Stimulated activated CD8-positive, alpha-beta memory T cell treated with anti-CD3 and anti-CD28 coated beads, Interleukin-12 subunit alpha, Interleukin-12 subunit beta, amount 100 ng/mL, for 4 hours (primary cell): ENCODE measurements at regions not wholly inside any gene's neighbourhood (a gene's known extent, or its start where the extent isn't known, plus 50 kb on each side); places are given as distances from the start of the nearest gene placed in this dataset.

ENCODE experiments used
- DNase-seq: peaks from one replicate; pipeline ENCODE4 v3.0.0-alpha.2; 2020; ENCODE audit warnings: low read depth

DNA sequence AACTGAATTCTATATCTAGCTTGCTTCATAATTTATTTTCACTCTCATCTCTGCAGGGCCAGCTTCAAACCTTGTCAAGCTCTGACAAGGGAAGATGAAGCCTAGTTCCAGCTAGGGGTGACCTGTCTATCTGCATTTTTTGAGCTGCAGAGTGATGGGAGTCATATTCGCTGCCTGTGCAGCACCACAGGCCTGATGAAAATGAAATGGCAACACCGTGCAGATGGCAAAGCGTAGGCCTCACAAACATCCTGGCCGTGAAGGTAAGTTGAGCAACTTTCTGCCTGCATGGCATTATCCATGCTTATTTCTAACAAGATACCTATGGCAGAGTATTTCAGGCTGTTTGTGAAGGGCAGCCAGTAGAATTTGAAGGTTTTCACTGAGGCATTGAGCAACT lies 86.4 kb upstream of the C1QTNF9B start:
- DNase-seq = no peak

DNA sequence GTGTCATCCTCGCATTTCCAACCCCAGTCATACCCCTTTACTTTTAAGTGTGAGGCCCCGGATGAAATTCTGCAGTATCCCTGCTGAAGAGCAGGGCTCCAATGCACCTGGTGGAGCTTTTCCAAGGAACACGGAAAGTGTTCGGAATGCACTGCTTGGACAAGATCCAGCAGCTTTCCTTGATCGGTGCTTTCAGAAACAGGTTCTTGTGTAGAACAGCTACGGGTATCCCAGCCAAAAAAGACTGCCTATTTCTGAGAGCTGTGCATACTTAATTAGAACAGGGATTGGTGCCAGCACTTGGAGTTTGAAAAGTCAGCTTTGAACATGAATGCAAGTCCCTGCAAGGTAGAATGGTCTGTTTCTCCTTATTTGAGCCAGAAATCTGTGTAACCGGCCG lies 87.2 kb upstream of the C1QTNF9B start:
- no peak for DNase-seq

DNA sequence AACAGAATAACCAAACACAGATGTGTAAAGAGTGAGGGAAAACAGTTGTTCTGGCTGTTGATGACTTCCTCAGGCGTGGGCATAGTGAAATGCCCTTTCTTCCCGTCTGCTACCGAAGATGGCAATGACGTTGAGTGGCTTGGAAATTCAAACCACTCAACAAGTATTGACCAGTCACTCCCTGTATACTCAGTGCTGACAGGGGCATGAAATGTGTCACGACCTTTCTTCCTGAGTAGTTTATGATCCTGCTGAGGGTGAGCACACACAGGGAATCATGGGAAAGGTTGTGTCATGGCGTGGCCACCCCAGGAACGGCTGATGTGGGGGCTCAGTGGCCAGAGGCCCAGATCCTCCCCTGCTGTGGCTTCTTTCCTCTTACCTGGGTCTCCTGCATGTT lies 87.8 kb upstream of the C1QTNF9B start:
- DNase-seq = no peak

DNA sequence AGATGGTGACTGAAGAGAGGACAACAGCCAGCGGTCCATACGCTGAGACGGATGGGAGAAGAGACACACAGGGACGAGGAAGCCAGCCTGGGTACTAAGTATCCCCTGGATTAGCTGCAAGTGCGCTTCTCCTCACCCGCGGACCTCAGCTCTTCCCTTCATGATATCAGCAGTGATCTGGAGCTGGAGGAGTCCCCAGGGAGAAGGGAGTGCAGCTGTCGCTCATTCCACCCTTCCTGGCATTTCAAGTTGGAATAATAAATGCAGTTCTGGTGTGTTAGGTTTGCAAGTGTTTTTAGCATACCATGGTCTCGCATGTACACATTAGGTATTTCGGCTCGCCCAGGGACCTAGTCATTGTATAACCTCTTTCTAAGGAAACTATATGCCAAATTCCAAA lies 88.5 kb upstream of the C1QTNF9B start:
- DNase-seq = no peak

- no peak for DNase-seq
Observed at GRCh38 chr13:23986619-23987018, 89.3 kb upstream of the C1QTNF9B start.

DNA sequence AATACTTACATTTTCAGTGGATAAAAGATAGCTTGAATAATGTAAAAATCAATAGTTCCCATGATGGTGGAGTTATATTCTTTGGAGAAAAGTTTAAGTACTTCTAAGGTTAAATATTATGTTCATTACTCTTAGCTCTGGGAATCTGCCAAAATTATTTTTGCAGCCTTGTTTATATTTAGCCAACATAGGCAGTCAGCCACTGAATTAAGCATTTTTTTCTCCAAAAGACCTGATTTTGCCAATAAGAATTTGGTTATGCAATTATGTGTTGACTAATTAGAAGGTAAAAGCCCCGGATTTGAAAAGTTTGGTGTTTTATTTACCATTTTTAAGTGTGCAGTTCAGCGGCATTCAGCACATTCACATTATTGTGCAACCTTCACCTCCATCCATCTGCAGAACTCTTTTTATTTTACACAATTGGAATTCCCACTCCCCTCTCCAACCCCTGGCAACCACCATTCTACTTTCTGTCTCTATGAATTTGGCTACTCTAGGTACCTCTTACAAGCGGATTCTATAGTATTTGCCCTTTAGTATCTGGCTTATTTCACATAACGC lies 90.1 kb upstream of the C1QTNF9B start:
- DNase-seq = no peak

- DNase-seq = no peak
Observed at GRCh38 chr13:23988546-23989122, 91.3 kb upstream of the C1QTNF9B start.

DNA sequence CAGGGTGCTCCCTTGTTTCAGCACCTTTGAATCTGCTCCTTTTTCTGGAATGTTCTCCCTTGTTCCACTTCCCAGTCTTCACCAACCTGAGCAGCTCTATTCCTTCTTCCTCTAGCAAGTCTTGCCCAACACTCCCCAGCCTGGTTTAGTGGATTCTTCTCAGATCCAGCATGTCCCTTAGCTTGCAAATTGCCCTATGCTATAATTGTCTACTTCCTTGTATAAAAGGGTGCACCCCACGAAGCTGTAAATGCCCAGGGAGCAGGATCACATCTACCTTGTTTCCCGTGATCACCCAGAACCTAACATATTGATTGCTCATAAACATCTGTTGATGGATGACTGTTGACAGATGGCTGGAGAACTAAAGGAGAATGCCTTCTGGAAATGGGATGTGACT lies 93.2 kb upstream of the C1QTNF9B start:
- no peak for DNase-seq

- DNase-seq = no peak
Observed at GRCh38 chr13:23991119-23991518, 93.8 kb upstream of the C1QTNF9B start.

DNA sequence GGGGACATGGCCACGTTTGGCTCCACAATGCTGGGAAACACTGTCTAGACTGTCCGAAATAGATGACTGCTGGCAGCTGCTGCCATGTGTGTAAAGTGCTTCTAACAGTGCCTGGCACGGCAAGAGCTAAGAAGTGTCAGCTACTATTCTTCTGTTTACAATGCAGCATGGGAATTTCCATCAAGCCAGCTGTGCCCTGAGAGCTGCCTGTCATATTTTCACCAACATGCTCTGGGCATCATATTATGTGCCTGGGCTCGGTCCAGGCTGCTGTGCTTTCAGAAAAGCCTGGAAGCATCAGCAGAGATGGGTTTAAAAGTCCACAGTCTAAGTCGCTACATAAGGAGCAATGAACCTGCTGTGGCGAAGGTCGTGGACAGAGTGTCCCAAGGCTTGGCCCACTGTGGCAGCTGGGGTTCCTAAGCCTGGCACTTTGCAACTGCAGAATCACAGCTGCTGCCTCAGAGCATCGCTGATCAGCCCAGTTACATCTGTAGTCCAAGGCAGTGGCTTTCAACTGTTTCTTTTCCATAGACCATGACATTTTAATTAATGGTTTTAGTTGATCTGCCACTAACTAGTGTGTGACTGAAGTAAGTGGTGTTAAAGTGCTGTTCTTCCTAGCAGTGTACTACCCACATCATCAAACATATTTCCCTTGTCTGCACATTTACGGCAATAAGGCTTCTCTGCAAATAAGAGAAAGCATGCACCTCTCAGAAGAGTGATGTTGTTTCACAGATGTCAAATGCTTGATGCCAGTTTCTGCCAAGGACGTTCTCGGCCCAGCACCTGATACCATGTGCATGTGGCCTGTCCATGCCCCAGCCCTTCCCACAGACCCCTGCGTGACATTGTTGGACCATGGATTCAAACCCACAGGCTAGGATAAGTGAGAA lies 95.7 kb upstream of the C1QTNF9B start:
- DNase-seq = no peak

DNA sequence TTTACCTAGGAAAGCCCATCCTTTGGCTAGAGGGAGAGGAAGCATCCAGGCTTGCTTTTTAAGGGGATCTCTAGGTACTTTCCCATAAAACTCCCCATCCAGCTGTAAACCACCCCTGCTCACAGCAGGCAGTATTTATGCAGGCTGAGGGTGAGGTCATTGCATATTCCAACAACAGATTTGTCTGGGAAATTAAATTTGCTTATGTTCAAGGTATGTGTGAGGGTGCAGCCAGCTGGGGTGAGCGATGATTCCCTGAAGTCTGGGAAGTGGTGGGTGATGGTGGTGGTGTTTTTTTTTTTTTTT lies 96.3 kb upstream of the C1QTNF9B start:
- no peak for DNase-seq

- DNase-seq = no peak
Observed at GRCh38 chr13:23995283-23996073, 98.2 kb upstream of the C1QTNF9B start.

DNA sequence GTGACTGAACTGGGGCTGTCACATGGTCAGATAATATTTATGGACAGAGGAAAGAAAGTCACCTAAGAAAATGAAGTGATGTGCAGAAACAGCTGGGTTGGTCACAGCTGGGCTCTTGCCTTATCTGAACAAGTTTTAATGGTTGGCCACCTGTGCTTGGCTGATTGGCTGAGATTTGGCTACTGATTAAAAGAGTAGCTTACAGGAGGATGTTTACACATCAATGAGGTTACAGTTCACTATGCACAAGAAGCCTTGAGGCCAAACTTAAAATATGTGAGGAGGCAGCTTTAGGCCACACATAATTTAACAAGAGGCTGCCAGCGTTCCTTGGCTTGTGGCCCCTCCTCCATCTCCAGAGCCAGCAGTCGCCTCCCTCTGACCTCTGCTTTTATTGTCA lies 99.2 kb upstream of the C1QTNF9B start:
- DNase-seq = no peak

DNA sequence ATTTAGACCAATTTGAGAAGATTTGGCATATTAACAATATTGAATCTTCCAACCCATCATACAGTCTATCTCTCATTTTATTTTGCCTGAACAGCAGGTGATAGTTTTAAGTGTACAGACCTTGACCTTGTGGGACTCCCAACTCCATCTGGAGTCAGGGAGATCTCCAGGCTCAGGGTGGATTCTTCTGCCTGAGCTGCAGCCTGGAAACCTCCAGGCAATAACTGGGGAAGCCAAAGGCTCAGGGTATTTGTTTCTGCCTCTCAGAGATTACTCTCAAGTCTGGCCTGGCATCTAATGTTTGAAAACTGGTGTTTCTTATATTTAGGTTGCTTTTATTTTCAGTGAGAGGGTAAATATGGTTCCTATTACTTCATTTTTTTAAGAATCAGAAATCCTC lies 102.1 kb upstream of the C1QTNF9B start:
- no peak for DNase-seq

- no peak for DNase-seq
Observed at GRCh38 chr13:24002206-24002815, 105.0 kb upstream of the C1QTNF9B start.

GRCh38 chr13:24004142-24004899 lies 107.0 kb upstream of the C1QTNF9B start:
- no peak for DNase-seq

DNA sequence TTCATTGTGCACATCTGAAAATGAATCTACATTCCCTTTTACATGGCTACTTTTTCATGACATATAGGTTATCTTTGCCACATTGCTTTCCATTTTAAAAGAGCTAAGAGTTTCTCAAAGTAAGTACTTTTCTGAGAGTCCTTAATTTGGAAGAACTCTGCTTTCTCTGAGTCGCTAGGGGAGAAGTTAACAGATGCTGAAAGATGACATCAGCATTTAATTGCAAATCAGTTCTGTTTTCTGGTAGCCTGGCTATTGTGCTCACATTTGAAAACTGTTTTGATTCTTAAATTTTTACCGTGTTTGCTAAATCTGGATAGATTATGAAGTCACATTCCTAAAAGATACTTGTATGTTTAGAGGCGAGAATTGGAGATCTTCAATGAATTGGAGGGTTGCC lies 107.7 kb upstream of the C1QTNF9B start:
- no peak for DNase-seq

GRCh38 chr13:24005755-24006281 lies 108.5 kb upstream of the C1QTNF9B start:
- DNase-seq = no peak

GRCh38 chr13:24006520-24007248 lies 109.4 kb upstream of the C1QTNF9B start:
- DNase-seq = no peak

GRCh38 chr13:24007979-24008620 lies 110.8 kb upstream of the C1QTNF9B start:
- DNase-seq = no peak
